ENCODE measurements at regions not wholly inside any gene's neighbourhood (a gene's known extent, or its start where the extent isn't known, plus 50 kb on each side); places are given as distances from the start of the nearest gene placed in this dataset.

- no peak for TF ChIP-seq ZNF239 (tag by site-specific recombination; IDR thresholded peaks at IDR 0.05)
- no peak for TF ChIP-seq REST (tag by site-specific recombination; IDR thresholded peaks at IDR 0.05)
- TF ChIP-seq CTCF (tag by site-specific recombination; IDR thresholded peaks at IDR 0.05): no peak
- TF ChIP-seq ZBTB10 (tag by site-specific recombination; IDR thresholded peaks at IDR 0.05): no peak
- TF ChIP-seq YY2 (tag by site-specific recombination; IDR thresholded peaks at IDR 0.05): no peak
- no peak for TF ChIP-seq REPIN1 (tag by site-specific recombination; IDR thresholded peaks at IDR 0.05; ENCODE audit: low read depth)
- no peak for TF ChIP-seq KLF9 (tag by site-specific recombination; IDR thresholded peaks at IDR 0.05; ENCODE audit: low read depth)
Measured at GRCh38 chr14:82180139-82180538, 646.5 kb upstream of the SEL1L start.
